CD8-positive, alpha-beta memory T cell (primary cell): ENCODE measurements at regions not wholly inside any gene's neighbourhood (a gene's known extent, or its start where the extent isn't known, plus 50 kb on each side); places are given as distances from the start of the nearest gene placed in this dataset.

ENCODE experiments used
- CTCF ChIA-PET: fragments of 350-600 bp; sonication (Branson Sonifier 250); formaldehyde crosslinking; loops from one replicate; lab custom pipeline; 2021; ENCODE audit warnings: antibody characterized with exemption; lab: Charles Lee
- POLR2A ChIA-PET: fragments of 350-600 bp; sonication (Branson Sonifier 250); formaldehyde crosslinking; loops from one replicate; lab custom pipeline; 2021; ENCODE audit warnings: antibody characterized with exemption; lab: Charles Lee
- DNase-seq, 5 donors: peaks; one replicate each; pipeline versions ENCODE4 v3.0.0 to v3.0.0-alpha.2; 2020 to 2022; ENCODE audit warnings: mixed read lengths in 1 of 5
- H3K27ac ChIP-seq: one replicate; pipeline ENCODE4 v1.7.0; 2013; ENCODE audit warnings: low read depth, mild to moderate bottlenecking, low read length, moderate library complexity
- H3K27me3 ChIP-seq: 2 replicates; pipeline ENCODE4 v1.7.0; 2013; ENCODE audit warnings: low read length, mild to moderate bottlenecking; ENCODE audit not compliant: insufficient read depth, poor library complexity, severe bottlenecking
- H3K36me3 ChIP-seq: 2 replicates; pipeline ENCODE4 v1.7.0; 2013; ENCODE audit warnings: mild to moderate bottlenecking, low read length, moderate library complexity; ENCODE audit not compliant: insufficient read depth
- H3K4me1 ChIP-seq: 2 replicates; pipeline ENCODE4 v1.7.0; 2013; ENCODE audit warnings: mild to moderate bottlenecking, low read length, moderate library complexity; ENCODE audit not compliant: insufficient read depth
- H3K4me3 ChIP-seq: 2 replicates; pipeline ENCODE4 v1.7.0; 2013; ENCODE audit warnings: mild to moderate bottlenecking, low read length
- H3K9me3 ChIP-seq: 2 replicates; pipeline ENCODE4 v1.7.0; 2013; ENCODE audit warnings: mild to moderate bottlenecking, low read length
- H3K27ac Mint-ChIP-seq, 8 donors: one replicate each; pipeline ENCODE4 v1.8.0; 2020 to 2021; ENCODE audit warnings: mixed read lengths in 8 of 8, mild to moderate bottlenecking in 6 of 8, inconsistent platforms in 3 of 8, moderate library complexity in 3 of 8
- H3K27me3 Mint-ChIP-seq, 2 donors: one replicate each; pipeline ENCODE4 v1.8.0; 2020 to 2021; ENCODE audit warnings: mixed read lengths in 2 of 2, mild to moderate bottlenecking in 1 of 2, moderate library complexity in 1 of 2
- H3K36me3 Mint-ChIP-seq, 3 donors: one replicate each; pipeline ENCODE4 v1.8.0; 2020 to 2021; ENCODE audit warnings: mixed read lengths in 3 of 3, inconsistent platforms in 1 of 3, mild to moderate bottlenecking in 1 of 3
- H3K4me1 Mint-ChIP-seq, 3 donors: one replicate each; pipeline ENCODE4 v1.8.0; 2020 to 2021; ENCODE audit warnings: mixed read lengths in 3 of 3, inconsistent platforms in 1 of 3, mild to moderate bottlenecking in 1 of 3
- H3K4me3 Mint-ChIP-seq, 7 donors: one replicate each; pipeline ENCODE4 v1.8.0; 2020 to 2021; ENCODE audit warnings: mixed read lengths in 7 of 7, mild to moderate bottlenecking in 6 of 7, moderate library complexity in 4 of 7, inconsistent platforms in 2 of 7
- H3K9me3 Mint-ChIP-seq, 5 donors: one replicate each; pipeline ENCODE4 v1.8.0; 2020 to 2022; ENCODE audit warnings: mixed read lengths in 5 of 5, mild to moderate bottlenecking in 3 of 5, moderate library complexity in 2 of 5, inconsistent platforms in 1 of 5

DNA sequence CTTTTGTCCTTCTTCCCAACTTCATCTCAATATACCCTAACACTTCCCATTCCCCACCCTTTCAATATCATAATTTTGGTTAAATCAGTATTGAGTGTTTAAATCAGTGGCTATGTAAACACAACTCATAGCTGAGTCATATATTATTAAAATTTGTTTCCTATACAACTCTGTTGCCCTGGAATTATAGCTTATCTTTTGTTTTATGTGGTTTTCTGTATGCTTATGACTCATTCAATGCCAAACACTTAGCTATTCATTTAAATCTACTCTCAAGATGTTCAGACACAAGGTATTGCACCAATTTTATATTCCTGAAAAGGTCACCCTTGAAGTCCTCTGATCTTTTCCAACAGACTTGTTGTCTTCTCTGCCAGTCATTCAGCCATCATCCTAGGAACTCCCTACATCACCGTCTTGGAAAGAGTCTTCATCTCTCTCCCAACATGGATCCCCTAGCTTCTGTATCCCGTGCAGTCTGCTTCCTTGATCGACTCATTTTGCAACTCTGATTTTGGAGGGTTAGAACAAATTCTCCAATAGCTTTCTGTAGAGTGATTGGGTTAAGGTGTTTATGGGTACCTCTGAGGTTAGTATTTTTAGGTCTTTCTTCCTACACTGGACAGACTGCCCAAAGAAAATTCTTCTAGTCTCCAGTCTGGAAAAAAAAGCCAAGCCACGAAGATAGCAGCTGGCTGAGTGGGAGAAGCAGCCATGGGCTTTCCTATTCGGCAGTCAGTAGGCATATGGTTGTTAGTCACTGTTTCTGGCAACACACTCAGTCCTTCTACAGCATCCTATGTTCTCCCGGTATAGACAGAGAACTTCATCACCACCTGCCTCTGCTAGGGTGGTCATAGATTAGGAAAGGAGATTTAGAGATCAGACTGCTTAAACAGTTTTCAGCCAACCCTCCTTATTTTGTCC, 102.1 kb downstream of the CRPPA start:
- Mint-ChIP-seq H3K4me3 (no peak overlapping the region), H3K27ac (no peak overlapping the region), H3K27me3 (peaks cover 0 to 3% of the 10 kb centered on the region in 2 donors), H3K36me3 (no peaks in the 10 kb centered on the region), H3K4me1 (peaks cover 0 to 3% (median 2%) of the 10 kb centered on the region in 3 donors), H3K9me3 (no peaks in the 10 kb centered on the region)
- Histone ChIP-seq H3K27ac (no peak overlapping the region), H3K9me3 (no peaks in the 10 kb centered on the region), H3K36me3 (no peaks in the 10 kb centered on the region), H3K27me3 (no peaks in the 10 kb centered on the region), H3K4me3 (no peak overlapping the region), H3K4me1 (no peaks in the 10 kb centered on the region)
- ChIA-PET POLR2A (no interaction called here), CTCF (no interaction called here)
- no peak for DNase-seq

DNA sequence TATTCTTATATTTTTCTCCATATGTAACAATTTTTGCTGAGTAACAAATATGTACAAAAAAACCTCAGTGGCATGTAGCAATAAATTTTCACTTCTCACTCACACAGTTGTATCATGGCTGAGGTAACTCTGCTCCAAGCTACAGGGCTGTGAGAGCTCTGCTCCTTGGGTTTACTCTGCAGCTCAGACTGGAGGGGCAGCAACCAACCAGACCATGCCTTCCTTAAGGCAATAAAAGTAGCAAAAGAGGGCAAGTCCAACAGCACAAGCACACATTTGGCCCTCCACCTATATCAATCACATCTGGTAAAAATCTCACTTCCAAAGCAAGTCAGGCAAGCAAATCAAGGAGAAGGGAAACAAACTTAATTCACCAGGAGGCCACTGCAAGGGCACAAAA, 102.9 kb downstream of the CRPPA start:
- Mint-ChIP-seq H3K9me3 (no peaks in the 10 kb centered on the region), H3K36me3 (no peaks in the 10 kb centered on the region), H3K27me3 (peaks cover 0 to 3% of the 10 kb centered on the region in 2 donors), H3K27ac (no peak overlapping the region), H3K4me3 (no peak overlapping the region), H3K4me1 (peaks cover 0 to 3% (median 2%) of the 10 kb centered on the region in 3 donors)
- POLR2A ChIA-PET: no interaction called here
- Histone ChIP-seq H3K4me1 (no peaks in the 10 kb centered on the region), H3K36me3 (no peaks in the 10 kb centered on the region), H3K4me3 (no peak overlapping the region), H3K27me3 (no peaks in the 10 kb centered on the region), H3K9me3 (no peaks in the 10 kb centered on the region), H3K27ac (no peak overlapping the region)
- CTCF ChIA-PET: no interaction called here
- DNase-seq: no peak

- ChIA-PET POLR2A (no interaction called here), CTCF (no interaction called here)
- no peak overlapping the region for H3K4me3 ChIP-seq
- no peaks in the 10 kb centered on the region for H3K9me3 ChIP-seq
- no peak overlapping the region for H3K27ac ChIP-seq
- DNase-seq: no peak
- no peaks in the 10 kb centered on the region for H3K36me3 ChIP-seq
- no peak overlapping the region for H3K27ac Mint-ChIP-seq
- peaks cover 0 to 3% (median 2%) of the 10 kb centered on the region in 3 donors for H3K4me1 Mint-ChIP-seq
- H3K9me3 Mint-ChIP-seq: no peaks in the 10 kb centered on the region
- H3K4me1 ChIP-seq: no peaks in the 10 kb centered on the region
- no peak overlapping the region for H3K4me3 Mint-ChIP-seq
- peaks cover 0 to 3% of the 10 kb centered on the region in 2 donors for H3K27me3 Mint-ChIP-seq
- no peaks in the 10 kb centered on the region for H3K27me3 ChIP-seq
- H3K36me3 Mint-ChIP-seq: no peaks in the 10 kb centered on the region
Observed at GRCh38 chr7:16317406-16317805, 103.9 kb downstream of the CRPPA start.

DNA sequence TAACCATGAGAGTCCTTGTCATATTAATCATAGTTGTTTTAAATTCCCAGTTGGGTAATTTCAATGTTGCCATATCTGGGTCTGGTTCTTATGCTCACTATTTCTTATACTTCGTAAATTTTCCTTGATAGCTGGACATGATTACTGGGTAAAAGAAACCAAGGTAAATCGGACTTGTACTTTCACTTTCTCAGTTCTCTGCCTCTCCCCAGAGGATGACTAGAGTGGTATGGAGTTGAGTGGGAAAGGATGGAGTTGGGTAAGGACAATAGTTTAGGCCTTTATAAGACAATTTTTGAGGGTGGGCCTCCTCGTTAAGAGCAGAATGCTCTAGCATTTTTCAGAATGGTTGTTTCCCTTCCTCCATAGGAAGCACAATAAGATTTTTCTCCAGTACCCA, 106.1 kb downstream of the CRPPA start:
- H3K27me3 Mint-ChIP-seq: peaks cover 0 to 3% of the 10 kb centered on the region in 2 donors
- CTCF ChIA-PET: no interaction called here

GRCh38 chr7:16309129-16309528, 112.2 kb downstream of the CRPPA start:
- no peaks in the 10 kb centered on the region for H3K27me3 Mint-ChIP-seq
- ChIA-PET POLR2A (no interaction called here), CTCF (no interaction called here)
- Histone ChIP-seq H3K27ac (no peak overlapping the region), H3K9me3 (no peaks in the 10 kb centered on the region), H3K4me3 (no peak overlapping the region), H3K27me3 (no peaks in the 10 kb centered on the region), H3K4me1 (no peaks in the 10 kb centered on the region), H3K36me3 (no peaks in the 10 kb centered on the region)
- H3K27ac Mint-ChIP-seq: no peak overlapping the region
- H3K36me3 Mint-ChIP-seq: no peaks in the 10 kb centered on the region
- H3K4me1 Mint-ChIP-seq: no peaks in the 10 kb centered on the region
- H3K9me3 Mint-ChIP-seq: no peaks in the 10 kb centered on the region
- H3K4me3 Mint-ChIP-seq: no peak overlapping the region
- DNase-seq: no peak

More for the DNA sequence above, 106.1 kb downstream of the CRPPA start:
- Mint-ChIP-seq H3K4me3 (no peak overlapping the region), H3K27ac (no peak overlapping the region), H3K4me1 (peaks cover 0 to 3% (median 2%) of the 10 kb centered on the region in 3 donors), H3K36me3 (no peaks in the 10 kb centered on the region), H3K9me3 (no peaks in the 10 kb centered on the region)
- Histone ChIP-seq H3K4me3 (no peak overlapping the region), H3K27ac (no peak overlapping the region), H3K27me3 (no peaks in the 10 kb centered on the region), H3K9me3 (no peaks in the 10 kb centered on the region), H3K4me1 (no peaks in the 10 kb centered on the region), H3K36me3 (no peaks in the 10 kb centered on the region)
- DNase-seq: no peak
- POLR2A ChIA-PET: no interaction called here

DNA sequence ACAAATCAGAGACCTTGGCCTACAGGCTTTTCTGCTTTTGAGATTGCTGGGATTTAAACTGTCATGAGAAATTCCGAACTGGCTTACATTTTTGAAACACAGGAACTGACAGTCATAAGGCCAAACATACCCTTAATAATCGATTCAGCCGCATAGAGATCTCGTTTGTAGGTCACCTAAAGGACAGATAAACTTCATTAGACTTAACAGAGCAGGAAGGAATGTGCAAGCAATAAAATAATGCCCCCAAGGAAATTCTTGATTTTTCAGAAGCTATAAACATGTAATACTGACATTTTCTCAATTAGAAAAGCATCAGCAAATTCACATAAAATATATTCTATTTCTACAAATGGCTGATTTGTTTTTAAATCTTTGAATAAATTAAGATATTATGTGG, 120.0 kb downstream of the CRPPA start:
- Mint-ChIP-seq H3K4me1 (no peaks in the 10 kb centered on the region), H3K27ac (no peak overlapping the region), H3K9me3 (peaks cover 0 to 2% (median 0%) of the 10 kb centered on the region in 5 donors), H3K27me3 (peaks cover 0 to 2% of the 10 kb centered on the region in 2 donors), H3K36me3 (peaks cover 0 to 3% (median 2%) of the 10 kb centered on the region in 3 donors), H3K4me3 (no peak overlapping the region)
- ChIA-PET CTCF (no interaction called here), POLR2A (no interaction called here)
- no peaks in the 10 kb centered on the region for H3K9me3 ChIP-seq
- no peak for DNase-seq
- no peak overlapping the region for H3K27ac ChIP-seq
- H3K27me3 ChIP-seq: no peaks in the 10 kb centered on the region
- no peaks in the 10 kb centered on the region for H3K36me3 ChIP-seq
- H3K4me3 ChIP-seq: no peak overlapping the region
- H3K4me1 ChIP-seq: no peaks in the 10 kb centered on the region

GRCh38 chr7:16300361-16300895, 120.9 kb downstream of the CRPPA start:
- no peaks in the 10 kb centered on the region for H3K4me1 Mint-ChIP-seq
- peaks cover 0 to 2% (median 0%) of the 10 kb centered on the region in 5 donors for H3K9me3 Mint-ChIP-seq
- DNase-seq: no peak
- ChIA-PET POLR2A (no interaction called here), CTCF (no interaction called here)
- no peak overlapping the region for H3K4me3 ChIP-seq
- no peaks in the 10 kb centered on the region for H3K27me3 ChIP-seq
- H3K36me3 ChIP-seq: no peaks in the 10 kb centered on the region
- no peaks in the 10 kb centered on the region for H3K9me3 ChIP-seq
- no peaks in the 10 kb centered on the region for H3K4me1 ChIP-seq
- no peak overlapping the region for H3K27ac ChIP-seq
- H3K27ac Mint-ChIP-seq: no peak overlapping the region
- H3K36me3 Mint-ChIP-seq: peaks cover 0 to 3% (median 2%) of the 10 kb centered on the region in 3 donors
- no peak overlapping the region for H3K4me3 Mint-ChIP-seq
- peaks cover 0 to 2% of the 10 kb centered on the region in 2 donors for H3K27me3 Mint-ChIP-seq

GRCh38 chr7:16299853-16300252, 121.5 kb downstream of the CRPPA start:
- CTCF ChIA-PET: no interaction called here
- no peak overlapping the region for H3K4me3 ChIP-seq
- no peak overlapping the region for H3K27ac Mint-ChIP-seq
- no peak for DNase-seq
- no peaks in the 10 kb centered on the region for H3K36me3 ChIP-seq
- H3K27ac ChIP-seq: no peak overlapping the region
- H3K4me1 Mint-ChIP-seq: no peaks in the 10 kb centered on the region
- no peak overlapping the region for H3K4me3 Mint-ChIP-seq
- no peaks in the 10 kb centered on the region for H3K27me3 ChIP-seq
- H3K9me3 ChIP-seq: no peaks in the 10 kb centered on the region
- H3K27me3 Mint-ChIP-seq: peaks cover 0 to 2% of the 10 kb centered on the region in 2 donors
- POLR2A ChIA-PET: no interaction called here
- peaks cover 0 to 3% (median 2%) of the 10 kb centered on the region in 3 donors for H3K36me3 Mint-ChIP-seq
- H3K4me1 ChIP-seq: no peaks in the 10 kb centered on the region
- peaks cover 0 to 2% (median 0%) of the 10 kb centered on the region in 5 donors for H3K9me3 Mint-ChIP-seq
